ENCODE measurements at regions not wholly inside any gene's neighbourhood (a gene's known extent, or its start where the extent isn't known, plus 50 kb on each side); places are given as distances from the start of the nearest gene placed in this dataset.

- Mint-ChIP-seq H3K9me3 (no peaks in the 10 kb centered on the region), H3K27ac (peak overlapping the region; percentile 93), H3K4me3 (peak overlapping the region; percentile 80), H3K27me3 (peaks cover 16% of the 10 kb centered on the region), H3K4me1 (ENCODE audit: low read depth) (peaks cover 22% of the 10 kb centered on the region), H3K36me3 (ENCODE audit: low read depth) (peaks cover 17% of the 10 kb centered on the region)
- DNase-seq: peak; percentile 72
Observed at GRCh38 chrX:131778269-131779218, 234.7 kb downstream of the OR13H1 start.

DNA sequence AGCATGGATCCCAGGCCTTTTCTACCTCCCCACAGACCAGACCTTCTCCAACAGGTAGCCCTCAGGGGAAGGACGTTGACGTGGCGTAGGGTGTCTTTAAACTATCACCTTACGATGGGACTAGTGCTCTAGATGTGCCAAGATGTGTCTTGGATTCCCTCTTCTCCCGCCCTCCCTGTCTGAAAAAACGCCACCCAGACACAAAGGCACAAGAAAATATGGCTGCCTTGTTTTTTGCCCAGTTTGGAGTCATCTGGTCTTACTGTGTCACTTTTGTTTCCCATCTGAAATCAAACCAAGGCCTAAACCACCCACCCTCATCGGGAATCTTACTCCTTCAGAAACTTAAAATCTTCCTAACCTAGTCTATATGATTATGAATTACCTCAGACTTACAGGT, 235.4 kb downstream of the OR13H1 start:
- Mint-ChIP-seq H3K27me3 (peaks cover 13% of the 10 kb centered on the region), H3K9me3 (no peaks in the 10 kb centered on the region), H3K4me3 (peak overlapping the region; percentile 80), H3K27ac (peak overlapping the region; percentile 93), H3K4me1 (ENCODE audit: low read depth) (peaks cover 28% of the 10 kb centered on the region), H3K36me3 (ENCODE audit: low read depth) (peaks cover 17% of the 10 kb centered on the region)
- DNase-seq: peak; percentile 43

GRCh38 chrX:131779741-131780140, 235.9 kb downstream of the OR13H1 start:
- peaks cover 17% of the 10 kb centered on the region for H3K36me3 Mint-ChIP-seq (ENCODE audit: low read depth)
- H3K27ac Mint-ChIP-seq: peak overlapping the region; percentile 93
- no peak for DNase-seq
- peak overlapping the region; percentile 80 for H3K4me3 Mint-ChIP-seq
- H3K9me3 Mint-ChIP-seq: no peaks in the 10 kb centered on the region
- H3K4me1 Mint-ChIP-seq (ENCODE audit: low read depth): peaks cover 28% of the 10 kb centered on the region
- H3K27me3 Mint-ChIP-seq: peaks cover 10% of the 10 kb centered on the region

GRCh38 chrX:131782646-131783045, 238.8 kb downstream of the OR13H1 start:
- Mint-ChIP-seq H3K27me3 (peaks cover 3% of the 10 kb centered on the region), H3K9me3 (no peaks in the 10 kb centered on the region), H3K36me3 (ENCODE audit: low read depth) (peaks cover 12% of the 10 kb centered on the region), H3K4me1 (ENCODE audit: low read depth) (peaks cover 28% of the 10 kb centered on the region), H3K4me3 (no peak overlapping the region), H3K27ac (no peak overlapping the region)
- DNase-seq: no peak

DNA sequence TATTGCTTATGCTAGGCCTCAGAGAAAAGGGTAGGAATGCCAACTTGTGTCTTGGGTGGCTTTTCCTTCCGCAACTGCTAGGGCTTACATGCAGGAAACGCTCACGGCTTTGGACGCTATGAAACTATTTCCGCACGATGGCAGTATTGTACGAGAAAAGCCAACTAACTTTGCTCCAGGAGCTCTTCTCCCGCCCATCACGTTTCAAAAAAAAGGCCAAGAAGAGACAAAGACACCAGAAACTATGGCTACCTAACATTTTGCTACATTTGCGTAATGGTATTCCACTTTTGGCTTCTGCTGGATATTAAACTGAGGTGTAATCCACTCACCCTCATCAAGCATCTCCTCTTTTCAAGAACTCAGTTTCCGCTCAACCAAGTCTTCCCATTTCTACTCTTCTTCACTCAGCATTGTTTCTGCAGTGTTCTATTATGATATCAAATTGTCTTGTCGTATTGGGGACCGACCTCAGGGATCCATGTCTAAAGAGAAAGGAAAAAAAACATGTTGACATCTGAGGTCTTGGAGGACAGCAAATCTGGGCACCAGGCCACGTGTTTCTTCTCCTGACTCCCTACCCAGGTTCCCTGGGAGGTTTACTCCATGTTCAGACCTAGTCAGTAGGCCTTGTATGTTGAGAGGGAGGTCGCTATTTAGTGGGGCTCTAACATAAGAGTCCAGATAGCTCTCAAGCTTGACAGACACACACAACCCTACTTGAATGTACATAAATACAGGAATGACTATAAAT, 239.4 kb upstream of the STK26 start:
- peak overlapping the region; percentile 14 for H3K27ac Mint-ChIP-seq
- peaks cover 7% of the 10 kb centered on the region for H3K27me3 Mint-ChIP-seq
- H3K9me3 Mint-ChIP-seq: no peaks in the 10 kb centered on the region
- H3K36me3 Mint-ChIP-seq (ENCODE audit: low read depth): peaks cover 10% of the 10 kb centered on the region
- peak overlapping the region; percentile 44 for H3K4me3 Mint-ChIP-seq
- peak; percentile 67 for DNase-seq
- H3K4me1 Mint-ChIP-seq (ENCODE audit: low read depth): peaks cover 21% of the 10 kb centered on the region

DNA sequence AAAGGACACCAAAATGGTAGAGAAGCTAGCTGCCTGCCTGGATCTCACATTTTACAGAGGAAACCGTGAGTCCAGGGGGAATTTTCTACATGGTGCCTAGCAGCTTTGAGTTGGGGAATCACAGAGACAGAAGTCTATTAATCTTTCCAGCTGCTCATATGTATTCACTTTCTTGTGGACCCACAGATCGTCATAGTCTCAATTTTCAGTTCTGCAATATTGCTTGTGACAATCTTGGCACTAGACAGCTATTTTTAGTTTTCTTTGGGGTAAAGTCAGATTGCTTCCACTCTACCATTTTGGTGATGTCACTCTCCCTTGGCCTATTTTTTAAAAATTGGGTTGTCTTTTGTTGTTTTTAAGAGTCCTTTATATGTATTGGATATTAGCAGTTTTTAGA, 233.4 kb upstream of the STK26 start:
- Mint-ChIP-seq H3K36me3 (ENCODE audit: low read depth) (peaks cover 18% of the 10 kb centered on the region), H3K9me3 (no peaks in the 10 kb centered on the region), H3K4me3 (no peak overlapping the region), H3K27me3 (peaks cover 11% of the 10 kb centered on the region), H3K4me1 (ENCODE audit: low read depth) (peaks cover 11% of the 10 kb centered on the region), H3K27ac (no peak overlapping the region)
- DNase-seq: no peak

DNA sequence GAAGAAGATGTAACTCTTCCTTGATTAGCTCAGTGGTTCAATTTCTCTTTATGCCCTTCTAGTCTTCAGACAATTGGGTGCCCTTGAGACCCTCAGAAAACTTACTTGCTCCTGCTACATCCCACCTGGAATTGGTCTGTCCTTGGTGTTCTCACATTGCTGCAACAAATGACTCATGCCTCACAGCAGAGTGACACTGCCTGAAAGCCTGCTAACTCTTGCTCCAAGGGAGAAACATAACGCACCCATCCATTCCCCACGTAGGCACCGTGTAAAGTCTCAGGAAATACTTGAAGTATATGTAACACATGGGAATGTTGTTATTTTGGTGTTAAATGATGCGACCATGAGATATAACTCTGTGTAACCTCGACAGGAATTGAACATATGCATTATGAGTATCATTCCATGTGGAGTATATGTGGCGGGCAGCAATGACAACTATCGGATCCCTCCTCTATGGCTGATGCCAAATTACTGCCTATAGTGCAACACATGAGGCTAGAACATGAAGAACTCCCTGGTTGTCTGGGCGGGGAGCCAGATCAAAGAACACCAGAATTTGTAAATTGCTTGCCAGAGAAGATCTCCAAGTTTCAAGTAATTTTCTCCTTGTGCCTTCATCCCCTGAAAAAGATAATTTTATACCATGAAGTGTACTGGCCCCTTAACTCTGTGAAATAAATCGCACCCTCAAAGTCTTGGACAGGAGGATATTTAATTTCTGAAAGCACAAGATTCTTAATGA, 231.3 kb upstream of the STK26 start:
- no peaks in the 10 kb centered on the region for H3K9me3 Mint-ChIP-seq
- H3K27me3 Mint-ChIP-seq: peaks cover 18% of the 10 kb centered on the region
- peak overlapping the region; percentile 83 for H3K4me3 Mint-ChIP-seq
- peaks cover 14% of the 10 kb centered on the region for H3K4me1 Mint-ChIP-seq (ENCODE audit: low read depth)
- peak overlapping the region; percentile 97 for H3K27ac Mint-ChIP-seq
- DNase-seq: no peak
- H3K36me3 Mint-ChIP-seq (ENCODE audit: low read depth): peaks cover 18% of the 10 kb centered on the region

DNA sequence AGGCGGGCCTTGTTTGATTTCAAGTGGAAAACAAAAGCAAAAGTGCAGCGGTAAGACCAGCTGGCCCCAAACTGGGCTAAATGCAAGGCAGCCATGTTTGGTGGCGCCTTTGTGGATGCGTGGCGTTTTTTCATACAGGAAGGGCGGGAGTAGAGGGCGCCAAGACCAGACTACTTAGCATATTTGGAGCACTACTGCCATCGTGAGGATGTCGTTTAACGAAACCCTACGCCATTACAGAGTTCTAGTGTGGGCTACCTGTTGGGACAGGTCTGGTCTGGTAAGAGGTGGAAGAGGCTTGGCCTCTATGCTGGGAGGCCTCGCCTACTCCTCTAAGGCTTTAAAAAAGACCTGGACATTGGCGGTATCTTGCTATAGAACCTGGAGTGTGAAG, 230.7 kb upstream of the STK26 start:
- Mint-ChIP-seq H3K27ac (peak overlapping the region; percentile 97), H3K27me3 (peaks cover 20% of the 10 kb centered on the region), H3K4me3 (peak overlapping the region; percentile 83), H3K9me3 (no peaks in the 10 kb centered on the region), H3K36me3 (ENCODE audit: low read depth) (peaks cover 18% of the 10 kb centered on the region), H3K4me1 (ENCODE audit: low read depth) (peaks cover 14% of the 10 kb centered on the region)
- DNase-seq: peak; percentile 80

GRCh38 chrX:131792789-131793462, 230.2 kb upstream of the STK26 start:
- Mint-ChIP-seq H3K36me3 (ENCODE audit: low read depth) (peaks cover 18% of the 10 kb centered on the region), H3K4me1 (ENCODE audit: low read depth) (peaks cover 14% of the 10 kb centered on the region), H3K9me3 (no peaks in the 10 kb centered on the region), H3K27ac (peak overlapping the region; percentile 97), H3K27me3 (peaks cover 18% of the 10 kb centered on the region), H3K4me3 (peak overlapping the region; percentile 83)
- DNase-seq: peak; percentile 81

GRCh38 chrX:131795442-131796229, 227.5 kb upstream of the STK26 start:
- peaks cover 14% of the 10 kb centered on the region for H3K4me1 Mint-ChIP-seq (ENCODE audit: low read depth)
- peak overlapping the region; percentile 29 for H3K4me3 Mint-ChIP-seq
- H3K27ac Mint-ChIP-seq: no peak overlapping the region
- no peak for DNase-seq
- no peaks in the 10 kb centered on the region for H3K9me3 Mint-ChIP-seq
- H3K27me3 Mint-ChIP-seq: peaks cover 14% of the 10 kb centered on the region
- peaks cover 18% of the 10 kb centered on the region for H3K36me3 Mint-ChIP-seq (ENCODE audit: low read depth)

GRCh38 chrX:131801066-131801465, 222.0 kb upstream of the STK26 start:
- Mint-ChIP-seq H3K9me3 (no peaks in the 10 kb centered on the region), H3K27ac (no peak overlapping the region), H3K4me1 (ENCODE audit: low read depth) (peaks cover 12% of the 10 kb centered on the region), H3K27me3 (peaks cover 12% of the 10 kb centered on the region), H3K4me3 (no peak overlapping the region), H3K36me3 (ENCODE audit: low read depth) (no peaks in the 10 kb centered on the region)
- DNase-seq: no peak

DNA sequence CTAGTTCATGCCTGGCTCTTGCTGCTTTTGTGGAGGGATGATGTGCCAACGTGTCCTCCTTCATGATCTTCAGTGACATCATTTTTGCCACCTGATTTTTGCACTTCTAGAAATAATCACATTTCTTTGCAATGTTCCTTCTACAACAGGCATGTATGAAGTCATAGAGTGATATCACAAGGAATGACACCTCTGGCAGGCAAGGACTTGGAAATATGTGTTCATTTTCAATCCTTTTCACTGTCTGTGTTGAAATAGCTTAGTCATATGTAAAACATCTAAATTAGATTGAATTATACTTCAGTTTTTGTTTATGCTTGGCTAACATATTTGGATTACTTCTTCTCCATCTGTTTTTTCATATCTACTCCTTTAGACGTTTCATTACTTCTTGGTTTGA, 221.2 kb upstream of the STK26 start:
- Mint-ChIP-seq H3K27ac (no peak overlapping the region), H3K36me3 (ENCODE audit: low read depth) (no peaks in the 10 kb centered on the region), H3K4me3 (no peak overlapping the region), H3K4me1 (ENCODE audit: low read depth) (peaks cover 11% of the 10 kb centered on the region), H3K27me3 (peaks cover 7% of the 10 kb centered on the region), H3K9me3 (no peaks in the 10 kb centered on the region)
- no peak for DNase-seq

GRCh38 chrX:131802836-131803626, 220.1 kb upstream of the STK26 start:
- Mint-ChIP-seq H3K4me3 (peak overlapping the region; percentile 72), H3K27me3 (peaks cover 4% of the 10 kb centered on the region), H3K36me3 (ENCODE audit: low read depth) (no peaks in the 10 kb centered on the region), H3K27ac (peak overlapping the region; percentile 74), H3K9me3 (no peaks in the 10 kb centered on the region), H3K4me1 (ENCODE audit: low read depth) (peaks cover 11% of the 10 kb centered on the region)
- DNase-seq: peak; percentile 81

All from activated T-cell treated with anti-CD3 and anti-CD28 coated beads, Interleukin-2, amount 50 U/mL, for 24 hours (primary cell).